ENCODE measurements at regions not wholly inside any gene's neighbourhood (a gene's known extent, or its start where the extent isn't known, plus 50 kb on each side); places are given as distances from the start of the nearest gene placed in this dataset.
A peak's percentile ranks its signal among the peaks of the same experiment; 100 is the strongest.

GRCh38 chr12:19749906-19750574 lies 310.7 kb downstream of the AEBP2 start:
- no CpG with 5 or more reads among the region's 7 CpGs for WGBS (ENCODE audit: insufficient coverage)
- Histone ChIP-seq H3K4me1 (ENCODE audit: control insufficient read depth, insufficient read depth, low read length) (no peaks in the 10 kb centered on the region), H3K27ac (ENCODE audit: low read depth, low read length) (no peak overlapping the region)

GRCh38 chr12:19751078-19751477 lies 311.8 kb downstream of the AEBP2 start:
- whole genome bisulfite sequencing (ENCODE audit: insufficient coverage): no CpG with 5 or more reads among the region's 1 CpG
- Histone ChIP-seq H3K36me3 (ENCODE audit: control insufficient read depth, insufficient read depth, low read length) (no peaks in the 10 kb centered on the region), H3K4me1 (ENCODE audit: control insufficient read depth, insufficient read depth, low read length) (no peaks in the 10 kb centered on the region), H3K4me3 (ENCODE audit: low read depth, low read length) (no peak overlapping the region), H3K27ac (ENCODE audit: low read depth, low read length) (no peak overlapping the region), H3K9me3 (ENCODE audit: control insufficient read depth, insufficient read depth, low read length) (no peaks in the 10 kb centered on the region), H3K27me3 (ENCODE audit: control insufficient read depth, insufficient read depth, low read length) (no peaks in the 10 kb centered on the region)
- no peak for DNase-seq (ENCODE audit: low read depth in 4 of 6, low spot score in 6 of 6)

More at GRCh38 chr12:19749906-19750574, 310.7 kb downstream of the AEBP2 start:
- no peak overlapping the region for H3K4me3 ChIP-seq (ENCODE audit: low read depth, low read length)
- no peaks in the 10 kb centered on the region for H3K27me3 ChIP-seq (ENCODE audit: control insufficient read depth, insufficient read depth, low read length)
- no peaks in the 10 kb centered on the region for H3K36me3 ChIP-seq (ENCODE audit: control insufficient read depth, insufficient read depth, low read length)
- no peaks in the 10 kb centered on the region for H3K9me3 ChIP-seq (ENCODE audit: control insufficient read depth, insufficient read depth, low read length)
- no peak for DNase-seq (ENCODE audit: low read depth in 4 of 6, low spot score in 6 of 6)

- Histone ChIP-seq H3K27ac (ENCODE audit: low read depth, low read length) (no peak overlapping the region), H3K27me3 (ENCODE audit: control insufficient read depth, insufficient read depth, low read length) (no peaks in the 10 kb centered on the region), H3K9me3 (ENCODE audit: control insufficient read depth, insufficient read depth, low read length) (no peaks in the 10 kb centered on the region), H3K36me3 (ENCODE audit: control insufficient read depth, insufficient read depth, low read length) (no peaks in the 10 kb centered on the region), H3K4me1 (ENCODE audit: control insufficient read depth, insufficient read depth, low read length) (no peaks in the 10 kb centered on the region), H3K4me3 (ENCODE audit: low read depth, low read length) (no peak overlapping the region)
- no peak for DNase-seq (ENCODE audit: low read depth in 4 of 6, low spot score in 6 of 6)
- whole genome bisulfite sequencing (ENCODE audit: insufficient coverage): no CpG with 5 or more reads among the region's 3 CpGs
These were observed 313.4 kb downstream of the AEBP2 start for GRCh38 chr12:19752712-19753111.

GRCh38 chr12:19755136-19755535 lies 315.8 kb downstream of the AEBP2 start:
- Histone ChIP-seq H3K36me3 (ENCODE audit: control insufficient read depth, insufficient read depth, low read length) (no peaks in the 10 kb centered on the region), H3K9me3 (ENCODE audit: control insufficient read depth, insufficient read depth, low read length) (no peaks in the 10 kb centered on the region), H3K27ac (ENCODE audit: low read depth, low read length) (no peak overlapping the region), H3K4me1 (ENCODE audit: control insufficient read depth, insufficient read depth, low read length) (no peaks in the 10 kb centered on the region), H3K27me3 (ENCODE audit: control insufficient read depth, insufficient read depth, low read length) (no peaks in the 10 kb centered on the region), H3K4me3 (ENCODE audit: low read depth, low read length) (no peak overlapping the region)
- DNase-seq (ENCODE audit: low read depth in 4 of 6, low spot score in 6 of 6): no peak
- WGBS (ENCODE audit: insufficient coverage): no CpG with 5 or more reads among the region's 2 CpGs

GRCh38 chr12:19757317-19757877 lies 318.1 kb downstream of the AEBP2 start:
- no peaks in the 10 kb centered on the region for H3K36me3 ChIP-seq (ENCODE audit: control insufficient read depth, insufficient read depth, low read length)
- H3K27me3 ChIP-seq (ENCODE audit: control insufficient read depth, insufficient read depth, low read length): no peaks in the 10 kb centered on the region
- DNase-seq (ENCODE audit: low read depth in 4 of 6, low spot score in 6 of 6): peak in 4 of 6 donors; percentile 32 to 87 (median 54)
- no CpG with 5 or more reads among the region's 7 CpGs for WGBS (ENCODE audit: insufficient coverage)
- no peak overlapping the region for H3K27ac ChIP-seq (ENCODE audit: low read depth, low read length)
- no peaks in the 10 kb centered on the region for H3K4me1 ChIP-seq (ENCODE audit: control insufficient read depth, insufficient read depth, low read length)
- H3K9me3 ChIP-seq (ENCODE audit: control insufficient read depth, insufficient read depth, low read length): no peaks in the 10 kb centered on the region
- H3K4me3 ChIP-seq (ENCODE audit: low read depth, low read length): no peak overlapping the region

- no peak overlapping the region for H3K27ac ChIP-seq (ENCODE audit: low read depth, low read length)
- H3K36me3 ChIP-seq (ENCODE audit: control insufficient read depth, insufficient read depth, low read length): no peaks in the 10 kb centered on the region
- no peaks in the 10 kb centered on the region for H3K9me3 ChIP-seq (ENCODE audit: control insufficient read depth, insufficient read depth, low read length)
- no peaks in the 10 kb centered on the region for H3K27me3 ChIP-seq (ENCODE audit: control insufficient read depth, insufficient read depth, low read length)
- no peaks in the 10 kb centered on the region for H3K4me1 ChIP-seq (ENCODE audit: control insufficient read depth, insufficient read depth, low read length)
- no peak overlapping the region for H3K4me3 ChIP-seq (ENCODE audit: low read depth, low read length)
- no peak for DNase-seq (ENCODE audit: low read depth in 4 of 6, low spot score in 6 of 6)
These were observed 319.9 kb downstream of the AEBP2 start for GRCh38 chr12:19759227-19759626.

- no peaks in the 10 kb centered on the region for H3K27me3 ChIP-seq (ENCODE audit: control insufficient read depth, insufficient read depth, low read length)
- H3K36me3 ChIP-seq (ENCODE audit: control insufficient read depth, insufficient read depth, low read length): no peaks in the 10 kb centered on the region
- WGBS (ENCODE audit: insufficient coverage): no CpG with 5 or more reads among the region's 2 CpGs
- DNase-seq (ENCODE audit: low read depth in 4 of 6, low spot score in 6 of 6): no peak
- H3K27ac ChIP-seq (ENCODE audit: low read depth, low read length): no peak overlapping the region
- H3K4me3 ChIP-seq (ENCODE audit: low read depth, low read length): no peak overlapping the region
- H3K9me3 ChIP-seq (ENCODE audit: control insufficient read depth, insufficient read depth, low read length): no peaks in the 10 kb centered on the region
- no peaks in the 10 kb centered on the region for H3K4me1 ChIP-seq (ENCODE audit: control insufficient read depth, insufficient read depth, low read length)
These were observed 321.3 kb downstream of the AEBP2 start for GRCh38 chr12:19760611-19761010.

- no peaks in the 10 kb centered on the region for H3K9me3 ChIP-seq (ENCODE audit: control insufficient read depth, insufficient read depth, low read length)
- no peaks in the 10 kb centered on the region for H3K27me3 ChIP-seq (ENCODE audit: control insufficient read depth, insufficient read depth, low read length)
- no peaks in the 10 kb centered on the region for H3K36me3 ChIP-seq (ENCODE audit: control insufficient read depth, insufficient read depth, low read length)
- no peak overlapping the region for H3K27ac ChIP-seq (ENCODE audit: low read depth, low read length)
- no peaks in the 10 kb centered on the region for H3K4me1 ChIP-seq (ENCODE audit: control insufficient read depth, insufficient read depth, low read length)
- no peak overlapping the region for H3K4me3 ChIP-seq (ENCODE audit: low read depth, low read length)
- WGBS (ENCODE audit: insufficient coverage): no CpG with 5 or more reads among the region's 1 CpG
- no peak for DNase-seq (ENCODE audit: low read depth in 4 of 6, low spot score in 6 of 6)
These were observed 322.2 kb downstream of the AEBP2 start for GRCh38 chr12:19761463-19761862.

- H3K27ac ChIP-seq (ENCODE audit: low read depth, low read length): no peak overlapping the region
- no peaks in the 10 kb centered on the region for H3K36me3 ChIP-seq (ENCODE audit: control insufficient read depth, insufficient read depth, low read length)
- DNase-seq (ENCODE audit: low read depth in 4 of 6, low spot score in 6 of 6): no peak
- no peaks in the 10 kb centered on the region for H3K4me1 ChIP-seq (ENCODE audit: control insufficient read depth, insufficient read depth, low read length)
- no peaks in the 10 kb centered on the region for H3K27me3 ChIP-seq (ENCODE audit: control insufficient read depth, insufficient read depth, low read length)
- H3K9me3 ChIP-seq (ENCODE audit: control insufficient read depth, insufficient read depth, low read length): no peaks in the 10 kb centered on the region
- WGBS (ENCODE audit: insufficient coverage): 90% methylated on average over 1 of the region's 1 CpG
- no peak overlapping the region for H3K4me3 ChIP-seq (ENCODE audit: low read depth, low read length)
These were observed 324.2 kb downstream of the AEBP2 start for GRCh38 chr12:19763488-19763887.

- no peaks in the 10 kb centered on the region for H3K4me1 ChIP-seq (ENCODE audit: control insufficient read depth, insufficient read depth, low read length)
- WGBS (ENCODE audit: insufficient coverage): 100% methylated on average over 1 of the region's 3 CpGs
- H3K36me3 ChIP-seq (ENCODE audit: control insufficient read depth, insufficient read depth, low read length): no peaks in the 10 kb centered on the region
- no peak overlapping the region for H3K27ac ChIP-seq (ENCODE audit: low read depth, low read length)
- H3K9me3 ChIP-seq (ENCODE audit: control insufficient read depth, insufficient read depth, low read length): no peaks in the 10 kb centered on the region
- no peak for DNase-seq (ENCODE audit: low read depth in 4 of 6, low spot score in 6 of 6)
- H3K4me3 ChIP-seq (ENCODE audit: low read depth, low read length): no peak overlapping the region
- no peaks in the 10 kb centered on the region for H3K27me3 ChIP-seq (ENCODE audit: control insufficient read depth, insufficient read depth, low read length)
These were observed 325.1 kb downstream of the AEBP2 start for GRCh38 chr12:19764408-19764807.

Measured in spinal cord (tissue), 9 donors.